ENCODE measurements at regions not wholly inside any gene's neighbourhood (a gene's known extent, or its start where the extent isn't known, plus 50 kb on each side); places are given as distances from the start of the nearest gene placed in this dataset.

- TF ChIP-seq CTCF (conservative IDR thresholded peaks at IDR 0.05) (no peak), EZH2 (IDR thresholded peaks at IDR 0.05; ENCODE audit: low read depth) (no peak)
These were observed 172.1 kb upstream of the PLEKHG7 start for GRCh38 chr12:92530706-92531105.
